GM23338 (cell line): ENCODE measurements at regions not wholly inside any gene's neighbourhood (a gene's known extent, or its start where the extent isn't known, plus 50 kb on each side); places are given as distances from the start of the nearest gene placed in this dataset.

Source experiments
- ATAC-seq: fragments of 200-7000 bp; cut with Tn5 transposase; 3 replicates; pipeline ENCODE4 v1.9.1; 2020
- DNase-seq: peaks from one replicate; pipeline ENCODE4 v3.0.0-alpha.2; 2015; ENCODE audit warnings: low spot score
- H2AFZ ChIP-seq: fragments of 200-600 bp; sonication (generic); 2 replicates; pipeline ENCODE4 v1.8.0; 2016; ENCODE audit warnings: antibody characterized with exemption, mild to moderate bottlenecking, moderate library complexity
- H3F3A ChIP-seq: fragments of 200-600 bp; sonication (generic); replicated peaks from 2 replicates; pipeline ENCODE4 v1.8.0; 2017; ENCODE audit warnings: antibody characterized with exemption, mixed run types, low read depth
- H3K27ac ChIP-seq: fragments of 200-600 bp; sonication (generic); 2 replicates; pipeline ENCODE4 v1.6.1; 2016; ENCODE audit warnings: low read depth
- H3K27me3 ChIP-seq: fragments of 200-600 bp; sonication (generic); 2 replicates; pipeline ENCODE4 v1.8.0; 2016; ENCODE audit warnings: mild to moderate bottlenecking, mixed run types, moderate library complexity; ENCODE audit not compliant: insufficient read depth
- H3K36me3 ChIP-seq: fragments of 200-600 bp; sonication (generic); 2 replicates; pipeline ENCODE4 v1.8.0; 2016; ENCODE audit warnings: mild to moderate bottlenecking; ENCODE audit not compliant: insufficient read depth
- H3K4me1 ChIP-seq: fragments of 200-600 bp; sonication (generic); 2 replicates; pipeline ENCODE4 v1.8.0; 2016; ENCODE audit warnings: mild to moderate bottlenecking, moderate library complexity; ENCODE audit not compliant: insufficient read depth
- H3K4me2 ChIP-seq: fragments of 200-600 bp; sonication (generic); 2 replicates; pipeline ENCODE4 v1.7.1; 2017; ENCODE audit warnings: mixed run types
- H3K4me3 ChIP-seq: fragments of 200-600 bp; sonication (generic); 2 replicates; pipeline ENCODE4 v1.6.1; 2016; ENCODE audit warnings: mixed run types
- H3K79me2 ChIP-seq: fragments of 200-600 bp; sonication (generic); replicated peaks from 2 replicates; pipeline ENCODE4 v1.8.0; 2017; ENCODE audit warnings: mild to moderate bottlenecking; ENCODE audit not compliant: insufficient read depth
- H3K9me2 ChIP-seq: fragments of 200-600 bp; sonication (generic); 2 replicates; pipeline ENCODE4 v1.8.0; 2017; ENCODE audit not compliant: insufficient read depth
- H4K20me1 ChIP-seq: fragments of 200-600 bp; sonication (generic); replicated peaks from 2 replicates; pipeline ENCODE4 v1.8.0; 2017; ENCODE audit warnings: mild to moderate bottlenecking; ENCODE audit not compliant: insufficient read depth
- H3K27ac Mint-ChIP-seq: 2 replicates; pipeline ENCODE4 v1.8.0; 2020; ENCODE audit warnings: inconsistent platforms, mild to moderate bottlenecking, moderate library complexity, mixed read lengths
- H3K27me3 Mint-ChIP-seq: 3 replicates; pipeline ENCODE4 v1.8.0; 2022; ENCODE audit warnings: low read depth, mild to moderate bottlenecking, moderate library complexity, mixed read lengths, inconsistent platforms; ENCODE audit not compliant: insufficient read depth, poor library complexity
- H3K36me3 Mint-ChIP-seq: 3 replicates; pipeline ENCODE4 v1.8.0; 2021; ENCODE audit warnings: low read depth, mild to moderate bottlenecking, inconsistent platforms, moderate library complexity, mixed read lengths
- H3K4me1 Mint-ChIP-seq: 3 replicates; pipeline ENCODE4 v1.8.0; 2020; ENCODE audit warnings: mild to moderate bottlenecking, inconsistent platforms, mixed read lengths
- H3K4me3 Mint-ChIP-seq: 3 replicates; pipeline ENCODE4 v1.8.0; 2021; ENCODE audit warnings: moderate library complexity, mild to moderate bottlenecking, inconsistent platforms, mixed read lengths
- H3K9me3 Mint-ChIP-seq: 3 replicates; pipeline ENCODE4 v1.8.0; 2020; ENCODE audit warnings: moderate library complexity, mild to moderate bottlenecking, inconsistent platforms, mixed read lengths
- CREB1 ChIP-seq: fragments of 250-450 bp; sonication (Bioruptor Pico); IDR thresholded peaks from 2 replicates; pipeline ENCODE4 v1.5.0; 2020; ENCODE audit warnings: low read depth, mild to moderate bottlenecking, moderate library complexity
- EZH2phosphoT487 ChIP-seq: fragments of 200-600 bp; sonication (generic); IDR thresholded peaks from one replicate; pipeline ENCODE4 v1.8.1; 2018; ENCODE audit warnings: antibody characterized with exemption; ENCODE audit not compliant: unreplicated experiment
- JUNB ChIP-seq: IDR thresholded peaks from one replicate; pipeline ENCODE4 v1.6.1; 2016; ENCODE audit warnings: antibody characterized with exemption; ENCODE audit not compliant: unreplicated experiment
- POLR2AphosphoS5 ChIP-seq: IDR thresholded peaks from 2 replicates; pipeline ENCODE4 v1.6.1; 2016; ENCODE audit warnings: antibody characterized with exemption, low read depth
- STAT1 ChIP-seq: IDR thresholded peaks from one replicate; pipeline ENCODE4 v1.6.1; 2016; ENCODE audit warnings: antibody characterized with exemption; ENCODE audit not compliant: unreplicated experiment
- TF ChIP-seq, protein P1 (sequence below), 2 experiments: fragments of 200-600 bp in 1 of 2; sonication (generic) in 1 of 2; conservative IDR thresholded peaks; 2 replicates each; pipeline versions ENCODE4 v1.5.1 to v1.6.1; 2016 to 2017; ENCODE audit warnings: antibody characterized with exemption in 2 of 2, low read depth in 2 of 2, mild to moderate bottlenecking in 2 of 2, moderate library complexity in 1 of 2
- TF ChIP-seq, protein P2 (sequence below): fragments of 250-450 bp; sonication (Bioruptor Pico); IDR thresholded peaks from 2 replicates; pipeline ENCODE4 v1.5.0; 2020; ENCODE audit warnings: mild to moderate bottlenecking, moderate library complexity

DNA sequence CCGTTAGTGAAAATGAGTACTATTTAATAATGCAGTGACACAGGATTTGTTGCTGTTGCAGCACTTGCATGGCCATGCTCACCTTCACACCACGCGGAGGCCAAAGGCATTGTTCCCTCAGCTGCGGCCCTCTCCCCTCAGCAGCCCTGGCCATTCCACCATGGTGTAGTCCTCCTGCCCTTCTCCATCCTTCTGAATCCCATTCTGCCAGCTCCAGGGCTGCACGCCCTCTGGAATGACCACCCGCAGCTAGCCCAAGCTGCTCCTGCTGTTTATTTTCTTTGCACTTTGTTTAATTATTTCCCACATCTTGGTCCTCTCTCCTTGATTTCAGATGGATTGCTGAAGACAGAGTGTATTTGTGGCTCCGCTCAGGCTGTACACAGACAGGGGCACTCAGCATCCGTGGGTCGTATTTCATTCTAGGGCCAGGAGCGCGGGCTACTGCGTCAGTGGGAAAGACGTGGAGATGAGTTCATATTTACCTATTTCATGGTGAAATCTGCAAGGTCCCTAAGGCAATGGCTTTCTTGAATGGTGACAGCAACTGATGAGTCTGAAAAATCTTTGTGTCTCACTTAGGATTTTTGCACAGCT lies 81.4 kb upstream of the DUSP22 start:
- Mint-ChIP-seq H3K36me3 (peaks cover 17% of the 10 kb centered on the region), H3K4me3 (no peak overlapping the region), H3K27ac (no peak overlapping the region), H3K4me1 (peaks cover 12% of the 10 kb centered on the region; the same call in 2 of the 3 replicates), H3K27me3 (peaks cover 13% of the 10 kb centered on the region), H3K9me3 (peaks cover 30% of the 10 kb centered on the region)
- DNase-seq (no peak), ATAC-seq (no peak)
- no peaks in the 10 kb centered on the region for H3F3A ChIP-seq
- H3K4me2 ChIP-seq, result no peak overlapping the region
- H3K79me2 ChIP-seq, result no peaks in the 10 kb centered on the region
- no peak for TF ChIP-seq JUNB
- TF ChIP-seq, protein P1, sequence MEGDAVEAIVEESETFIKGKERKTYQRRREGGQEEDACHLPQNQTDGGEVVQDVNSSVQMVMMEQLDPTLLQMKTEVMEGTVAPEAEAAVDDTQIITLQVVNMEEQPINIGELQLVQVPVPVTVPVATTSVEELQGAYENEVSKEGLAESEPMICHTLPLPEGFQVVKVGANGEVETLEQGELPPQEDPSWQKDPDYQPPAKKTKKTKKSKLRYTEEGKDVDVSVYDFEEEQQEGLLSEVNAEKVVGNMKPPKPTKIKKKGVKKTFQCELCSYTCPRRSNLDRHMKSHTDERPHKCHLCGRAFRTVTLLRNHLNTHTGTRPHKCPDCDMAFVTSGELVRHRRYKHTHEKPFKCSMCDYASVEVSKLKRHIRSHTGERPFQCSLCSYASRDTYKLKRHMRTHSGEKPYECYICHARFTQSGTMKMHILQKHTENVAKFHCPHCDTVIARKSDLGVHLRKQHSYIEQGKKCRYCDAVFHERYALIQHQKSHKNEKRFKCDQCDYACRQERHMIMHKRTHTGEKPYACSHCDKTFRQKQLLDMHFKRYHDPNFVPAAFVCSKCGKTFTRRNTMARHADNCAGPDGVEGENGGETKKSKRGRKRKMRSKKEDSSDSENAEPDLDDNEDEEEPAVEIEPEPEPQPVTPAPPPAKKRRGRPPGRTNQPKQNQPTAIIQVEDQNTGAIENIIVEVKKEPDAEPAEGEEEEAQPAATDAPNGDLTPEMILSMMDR (conservative IDR thresholded peaks at IDR 0.05; ENCODE audit: low read depth in 2 of 2), result no peak
- TF ChIP-seq STAT1, result no peak
- TF ChIP-seq CREB1 (CRISPR knock-in tag), result no peak
- no peak overlapping the region for H3K4me3 ChIP-seq
- H3K36me3 ChIP-seq, result no peaks in the 10 kb centered on the region
- H3K9me2 ChIP-seq, result no peaks in the 10 kb centered on the region; the same call in 1 of the 2 replicates
- H4K20me1 ChIP-seq, result no peaks in the 10 kb centered on the region
- H3K4me1 ChIP-seq, result no peaks in the 10 kb centered on the region
- H3K27ac ChIP-seq, result no peak overlapping the region
- no peak overlapping the region; the same call in 1 of the 2 replicates for H2AFZ ChIP-seq
- no peaks in the 10 kb centered on the region for H3K27me3 ChIP-seq

DNA sequence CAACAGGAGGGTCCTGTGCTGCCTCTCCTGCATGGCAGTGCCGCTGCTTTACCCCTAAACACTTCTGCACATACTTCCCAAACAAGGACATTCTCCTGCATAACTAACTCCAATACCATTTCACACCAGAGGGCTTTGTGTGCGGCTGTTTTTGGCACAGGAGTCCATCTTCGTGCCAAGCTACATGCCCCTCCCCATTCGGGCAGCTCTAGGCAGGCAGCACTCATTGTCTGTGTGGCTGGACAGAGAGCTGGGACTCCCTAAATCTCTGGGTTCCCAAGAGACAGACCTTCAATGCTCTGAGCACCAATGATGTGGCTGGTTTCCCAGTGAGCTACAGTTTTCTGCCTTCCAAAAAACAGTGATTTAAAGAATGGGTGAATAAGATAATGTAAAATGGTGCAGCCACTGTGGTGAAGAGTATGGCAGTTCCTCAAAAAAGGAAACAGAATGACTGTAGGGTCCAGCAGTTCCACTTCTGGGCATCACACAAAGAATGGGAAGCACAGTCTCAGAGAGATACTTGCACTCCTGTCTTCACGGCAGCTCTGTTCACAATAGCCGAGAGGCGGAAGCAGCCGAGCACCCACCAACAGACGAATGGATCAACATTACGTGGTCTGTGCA lies 80.3 kb upstream of the DUSP22 start:
- no peaks in the 10 kb centered on the region for H3K27me3 ChIP-seq
- Mint-ChIP-seq H3K27me3 (peaks cover 13% of the 10 kb centered on the region), H3K9me3 (peaks cover 31% of the 10 kb centered on the region), H3K36me3 (peaks cover 17% of the 10 kb centered on the region), H3K27ac (no peak overlapping the region), H3K4me3 (no peak overlapping the region), H3K4me1 (peaks cover 12% of the 10 kb centered on the region; the same call in 2 of the 3 replicates)
- H3K4me3 ChIP-seq, result no peak overlapping the region
- no peaks in the 10 kb centered on the region; the same call in 1 of the 2 replicates for H3K9me2 ChIP-seq
- H3K4me2 ChIP-seq, result no peak overlapping the region
- H3F3A ChIP-seq, result no peaks in the 10 kb centered on the region
- no peaks in the 10 kb centered on the region for H3K36me3 ChIP-seq
- no peak for DNase-seq
- no peak overlapping the region for H3K27ac ChIP-seq
- no peak for ATAC-seq
- H4K20me1 ChIP-seq, result no peaks in the 10 kb centered on the region
- H2AFZ ChIP-seq, result no peak overlapping the region
- no peaks in the 10 kb centered on the region for H3K79me2 ChIP-seq
- no peaks in the 10 kb centered on the region for H3K4me1 ChIP-seq
- TF ChIP-seq, protein P1 (conservative IDR thresholded peaks at IDR 0.05; ENCODE audit: low read depth in 2 of 2), result no peak
- TF ChIP-seq EZH2phosphoT487, result no peak
- TF ChIP-seq POLR2AphosphoS5, result no peak
- TF ChIP-seq, protein P2, sequence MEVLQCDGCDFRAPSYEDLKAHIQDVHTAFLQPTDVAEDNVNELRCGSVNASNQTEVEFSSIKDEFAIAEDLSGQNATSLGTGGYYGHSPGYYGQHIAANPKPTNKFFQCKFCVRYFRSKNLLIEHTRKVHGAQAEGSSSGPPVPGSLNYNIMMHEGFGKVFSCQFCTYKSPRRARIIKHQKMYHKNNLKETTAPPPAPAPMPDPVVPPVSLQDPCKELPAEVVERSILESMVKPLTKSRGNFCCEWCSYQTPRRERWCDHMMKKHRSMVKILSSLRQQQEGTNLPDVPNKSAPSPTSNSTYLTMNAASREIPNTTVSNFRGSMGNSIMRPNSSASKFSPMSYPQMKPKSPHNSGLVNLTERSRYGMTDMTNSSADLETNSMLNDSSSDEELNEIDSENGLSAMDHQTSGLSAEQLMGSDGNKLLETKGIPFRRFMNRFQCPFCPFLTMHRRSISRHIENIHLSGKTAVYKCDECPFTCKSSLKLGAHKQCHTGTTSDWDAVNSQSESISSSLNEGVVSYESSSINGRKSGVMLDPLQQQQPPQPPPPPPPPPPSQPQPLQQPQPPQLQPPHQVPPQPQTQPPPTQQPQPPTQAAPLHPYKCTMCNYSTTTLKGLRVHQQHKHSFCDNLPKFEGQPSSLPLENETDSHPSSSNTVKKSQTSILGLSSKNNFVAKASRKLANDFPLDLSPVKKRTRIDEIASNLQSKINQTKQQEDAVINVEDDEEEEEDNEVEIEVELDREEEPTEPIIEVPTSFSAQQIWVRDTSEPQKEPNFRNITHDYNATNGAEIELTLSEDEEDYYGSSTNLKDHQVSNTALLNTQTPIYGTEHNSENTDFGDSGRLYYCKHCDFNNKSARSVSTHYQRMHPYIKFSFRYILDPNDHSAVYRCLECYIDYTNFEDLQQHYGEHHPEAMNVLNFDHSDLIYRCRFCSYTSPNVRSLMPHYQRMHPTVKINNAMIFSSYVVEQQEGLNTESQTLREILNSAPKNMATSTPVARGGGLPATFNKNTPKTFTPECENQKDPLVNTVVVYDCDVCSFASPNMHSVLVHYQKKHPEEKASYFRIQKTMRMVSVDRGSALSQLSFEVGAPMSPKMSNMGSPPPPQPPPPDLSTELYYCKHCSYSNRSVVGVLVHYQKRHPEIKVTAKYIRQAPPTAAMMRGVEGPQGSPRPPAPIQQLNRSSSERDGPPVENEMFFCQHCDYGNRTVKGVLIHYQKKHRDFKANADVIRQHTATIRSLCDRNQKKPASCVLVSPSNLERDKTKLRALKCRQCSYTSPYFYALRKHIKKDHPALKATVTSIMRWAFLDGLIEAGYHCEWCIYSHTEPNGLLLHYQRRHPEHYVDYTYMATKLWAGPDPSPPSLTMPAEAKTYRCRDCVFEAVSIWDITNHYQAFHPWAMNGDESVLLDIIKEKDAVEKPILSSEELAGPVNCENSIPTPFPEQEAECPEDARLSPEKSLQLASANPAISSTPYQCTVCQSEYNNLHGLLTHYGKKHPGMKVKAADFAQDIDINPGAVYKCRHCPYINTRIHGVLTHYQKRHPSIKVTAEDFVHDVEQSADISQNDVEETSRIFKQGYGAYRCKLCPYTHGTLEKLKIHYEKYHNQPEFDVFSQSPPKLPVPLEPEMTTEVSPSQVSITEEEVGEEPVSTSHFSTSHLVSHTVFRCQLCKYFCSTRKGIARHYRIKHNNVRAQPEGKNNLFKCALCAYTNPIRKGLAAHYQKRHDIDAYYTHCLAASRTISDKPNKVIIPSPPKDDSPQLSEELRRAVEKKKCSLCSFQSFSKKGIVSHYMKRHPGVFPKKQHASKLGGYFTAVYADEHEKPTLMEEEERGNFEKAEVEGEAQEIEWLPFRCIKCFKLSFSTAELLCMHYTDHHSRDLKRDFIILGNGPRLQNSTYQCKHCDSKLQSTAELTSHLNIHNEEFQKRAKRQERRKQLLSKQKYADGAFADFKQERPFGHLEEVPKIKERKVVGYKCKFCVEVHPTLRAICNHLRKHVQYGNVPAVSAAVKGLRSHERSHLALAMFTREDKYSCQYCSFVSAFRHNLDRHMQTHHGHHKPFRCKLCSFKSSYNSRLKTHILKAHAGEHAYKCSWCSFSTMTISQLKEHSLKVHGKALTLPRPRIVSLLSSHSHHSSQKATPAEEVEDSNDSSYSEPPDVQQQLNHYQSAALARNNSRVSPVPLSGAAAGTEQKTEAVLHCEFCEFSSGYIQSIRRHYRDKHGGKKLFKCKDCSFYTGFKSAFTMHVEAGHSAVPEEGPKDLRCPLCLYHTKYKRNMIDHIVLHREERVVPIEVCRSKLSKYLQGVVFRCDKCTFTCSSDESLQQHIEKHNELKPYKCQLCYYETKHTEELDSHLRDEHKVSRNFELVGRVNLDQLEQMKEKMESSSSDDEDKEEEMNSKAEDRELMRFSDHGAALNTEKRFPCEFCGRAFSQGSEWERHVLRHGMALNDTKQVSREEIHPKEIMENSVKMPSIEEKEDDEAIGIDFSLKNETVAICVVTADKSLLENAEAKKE (CRISPR knock-in tag), result no peak
